B cell (primary cell): ENCODE measurements at regions not wholly inside any gene's neighbourhood (a gene's known extent, or its start where the extent isn't known, plus 50 kb on each side); places are given as distances from the start of the nearest gene placed in this dataset.

Experiments
- ATAC-seq: fragments of 200-7000 bp; cut with Tn5 transposase; one replicate; pipeline ENCODE4 v1.10.0; 2021; ENCODE audit warnings: low read depth, mild to moderate bottlenecking, moderate number of reproducible peaks, moderate library complexity
- CTCF ChIA-PET: fragments of 350-600 bp; sonication (Branson Sonifier 250); formaldehyde crosslinking; loops from one replicate; lab custom pipeline; 2021; ENCODE audit warnings: antibody characterized with exemption, inconsistent platforms; lab: Charles Lee
- POLR2A ChIA-PET: fragments of 350-600 bp; sonication (Branson Sonifier 250); formaldehyde crosslinking; loops from one replicate; lab custom pipeline; 2021; ENCODE audit warnings: antibody characterized with exemption; lab: Charles Lee
- DNase-seq: peaks from one replicate; pipeline ENCODE4 v3.0.0; 2013
- H2AFZ ChIP-seq: 2 replicates; pipeline ENCODE4 v1.6.1; 2012; ENCODE audit warnings: mild to moderate bottlenecking, low read depth, low read length; ENCODE audit not compliant: insufficient read depth, poor library complexity, severe bottlenecking
- H3K27ac ChIP-seq, 2 donors: 1 replicate in 1 of 2; 2 replicates in 1 of 2; pipeline ENCODE4 v1.5.1; 2012 to 2013; ENCODE audit warnings: low read length in 2 of 2, mild to moderate bottlenecking in 2 of 2, moderate library complexity in 1 of 2
- H3K27me3 ChIP-seq, 4 experiments: fragments of 200-600 bp in 1 of 4; sonication (generic) in 1 of 4; replicated peaks in 1 of 4; 1 replicate in 2 of 4; 2 replicates in 2 of 4; pipeline versions ENCODE4 v1.6.1 to v1.7.0; 2013 to 2016; ENCODE audit warnings: low read length in 3 of 4, mild to moderate bottlenecking in 2 of 4, mixed read lengths in 1 of 4, moderate library complexity in 1 of 4; ENCODE audit not compliant: insufficient read depth in 4 of 4, control insufficient read depth in 3 of 4; ENCODE audit errors: control extremely low read depth in 1 of 4
- H3K36me3 ChIP-seq, 2 experiments: replicated peaks in 1 of 2; 1 replicate in 1 of 2; 2 replicates in 1 of 2; pipeline versions ENCODE4 v1.6.1 to v1.7.1; 2013; ENCODE audit warnings: low read length in 1 of 2; ENCODE audit not compliant: insufficient read depth in 2 of 2, control insufficient read depth in 1 of 2; ENCODE audit errors: control extremely low read depth in 1 of 2, extremely low read depth in 1 of 2
- H3K4me1 ChIP-seq, 2 donors: fragments of 200-600 bp in 1 of 2; sonication (generic) in 1 of 2; 1 replicate in 1 of 2; 2 replicates in 1 of 2; pipeline versions ENCODE4 v1.5.1 to v1.6.1; 2013 to 2017; ENCODE audit warnings: low read length in 2 of 2; ENCODE audit not compliant: control insufficient read depth in 2 of 2, insufficient read depth in 2 of 2
- H3K4me2 ChIP-seq: replicated peaks from 2 replicates; pipeline ENCODE3; 2012; ENCODE audit warnings: mild to moderate bottlenecking, low read depth, low read length; ENCODE audit not compliant: poor library complexity, severe bottlenecking
- H3K4me3 ChIP-seq, 5 experiments: fragments of 200-600 bp in 1 of 5; sonication (generic) in 1 of 5; 1 replicate in 3 of 5; 2 replicates in 2 of 5; pipeline versions ENCODE4 v1.5.1 to v1.7.0; 2011 to 2016; ENCODE audit warnings: low read length in 4 of 5, mild to moderate bottlenecking in 4 of 5, low read depth in 2 of 5, control low read depth in 1 of 5, moderate library complexity in 1 of 5; ENCODE audit not compliant: insufficient read depth in 1 of 5; ENCODE audit errors: control extremely low read depth in 1 of 5, extremely low read depth in 1 of 5
- H3K79me2 ChIP-seq: fragments of 200-600 bp; sonication (generic); one replicate; pipeline ENCODE4 v1.6.0; 2016; ENCODE audit warnings: low read length; ENCODE audit not compliant: control insufficient read depth, insufficient read depth
- H3K9ac ChIP-seq: fragments of 200-600 bp; sonication (generic); 2 replicates; pipeline ENCODE4 v1.6.1; 2017; ENCODE audit warnings: mild to moderate bottlenecking, low read length, moderate library complexity
- H3K9me3 ChIP-seq, 3 donors: one replicate each; pipeline versions ENCODE4 v1.6.1 to v1.7.1; 2013; ENCODE audit warnings: low read length in 2 of 3; ENCODE audit not compliant: control insufficient read depth in 2 of 3, insufficient read depth in 1 of 3; ENCODE audit errors: control extremely low read depth in 1 of 3
- H4K20me1 ChIP-seq: 2 replicates; pipeline ENCODE4 v1.6.0; 2012; ENCODE audit warnings: mild to moderate bottlenecking, low read length; ENCODE audit not compliant: insufficient read depth, control insufficient read depth, poor library complexity, severe bottlenecking
- H3K27ac Mint-ChIP-seq: one replicate; pipeline ENCODE4 v1.8.0; 2021; ENCODE audit warnings: mixed read lengths
- H3K27me3 Mint-ChIP-seq: one replicate; pipeline ENCODE4 v1.8.0; 2021; ENCODE audit warnings: mixed read lengths
- H3K4me1 Mint-ChIP-seq: one replicate; pipeline ENCODE4 v1.8.0; 2021; ENCODE audit warnings: mixed read lengths
- H3K4me3 Mint-ChIP-seq: one replicate; pipeline ENCODE4 v1.8.0; 2021; ENCODE audit warnings: mixed read lengths
- H3K9me3 Mint-ChIP-seq: one replicate; pipeline ENCODE4 v1.8.0; 2022; ENCODE audit warnings: mixed read lengths; ENCODE audit not compliant: insufficient read depth
- EZH2 ChIP-seq: IDR thresholded peaks from 2 replicates; pipeline ENCODE4 v1.6.1; 2012; ENCODE audit warnings: borderline replicate concordance, low read depth, mild to moderate bottlenecking, moderate library complexity, low read length; ENCODE audit not compliant: insufficient read depth, poor library complexity, severe bottlenecking
- WGBS: methylation state at CpG from one replicate; pipeline ENCODE4 v1.1.5; 2013; ENCODE audit warnings: missing lambda C conversion rate; ENCODE audit not compliant: insufficient coverage; 5-methylcytosine and 5-hydroxymethylcytosine counted together
- intact Hi-C: fragments of 100-400 bp; cut with micrococcal nuclease; formaldehyde crosslinking; loops from one replicate; pipeline ENCODE4 v1.10.0; 2022
- TF ChIP-seq, protein P1 (sequence below): fragments of 200-600 bp; IDR thresholded peaks from one replicate; pipeline ENCODE4 v1.8.0; 2022; ENCODE audit warnings: antibody characterized with exemption, mild to moderate bottlenecking

DNA sequence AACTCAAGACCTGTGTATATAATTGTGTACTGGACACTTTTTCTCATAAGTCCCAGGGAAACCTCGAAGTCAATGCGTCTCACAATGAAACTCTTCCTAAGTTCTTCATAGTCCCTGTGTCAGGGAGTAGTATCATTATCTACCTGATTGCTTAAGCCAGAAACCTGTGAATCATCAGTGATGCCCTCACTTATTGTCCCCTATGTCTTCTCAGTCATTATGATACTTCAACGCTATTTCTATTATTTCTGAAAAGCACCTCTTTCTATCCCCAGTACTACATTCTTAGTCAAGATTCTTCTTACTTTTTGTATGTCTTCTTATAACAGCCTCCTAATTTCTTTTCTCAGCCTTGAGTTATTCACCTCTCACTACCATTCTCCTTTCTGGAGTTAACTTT lies 94.3 kb downstream of the OTUD1 start:
- no peak overlapping the region for H3K4me3 ChIP-seq
- no peak overlapping the region for H3K9ac ChIP-seq
- Mint-ChIP-seq H3K9me3 (no peaks in the 10 kb centered on the region), H3K4me1 (peaks cover 4% of the 10 kb centered on the region), H3K4me3 (no peak overlapping the region), H3K27me3 (peaks cover 33% of the 10 kb centered on the region), H3K27ac (no peak overlapping the region)
- POLR2A ChIA-PET, result no interaction called here
- ATAC-seq (no peak), DNase-seq (no peak)
- 100% methylated on average over 1 of the region's 3 CpGs for WGBS
- no peaks in the 10 kb centered on the region for H3K79me2 ChIP-seq
- peaks cover 0 to 3% (median 0%) of the 10 kb centered on the region in 4 experiments for H3K27me3 ChIP-seq
- intact Hi-C loops, result no loop called here
- no peak overlapping the region for H3K27ac ChIP-seq
- no peaks in the 10 kb centered on the region for H4K20me1 ChIP-seq
- CTCF ChIA-PET, result interaction anchor here (1.2 kb wide), 1 partner anchor 218 kb away, joined by 6 read pairs; no protein-coding TSS in a partner anchor
- H3K4me2 ChIP-seq, result no peak overlapping the region
- no peak for TF ChIP-seq EZH2
- TF ChIP-seq, protein P1, sequence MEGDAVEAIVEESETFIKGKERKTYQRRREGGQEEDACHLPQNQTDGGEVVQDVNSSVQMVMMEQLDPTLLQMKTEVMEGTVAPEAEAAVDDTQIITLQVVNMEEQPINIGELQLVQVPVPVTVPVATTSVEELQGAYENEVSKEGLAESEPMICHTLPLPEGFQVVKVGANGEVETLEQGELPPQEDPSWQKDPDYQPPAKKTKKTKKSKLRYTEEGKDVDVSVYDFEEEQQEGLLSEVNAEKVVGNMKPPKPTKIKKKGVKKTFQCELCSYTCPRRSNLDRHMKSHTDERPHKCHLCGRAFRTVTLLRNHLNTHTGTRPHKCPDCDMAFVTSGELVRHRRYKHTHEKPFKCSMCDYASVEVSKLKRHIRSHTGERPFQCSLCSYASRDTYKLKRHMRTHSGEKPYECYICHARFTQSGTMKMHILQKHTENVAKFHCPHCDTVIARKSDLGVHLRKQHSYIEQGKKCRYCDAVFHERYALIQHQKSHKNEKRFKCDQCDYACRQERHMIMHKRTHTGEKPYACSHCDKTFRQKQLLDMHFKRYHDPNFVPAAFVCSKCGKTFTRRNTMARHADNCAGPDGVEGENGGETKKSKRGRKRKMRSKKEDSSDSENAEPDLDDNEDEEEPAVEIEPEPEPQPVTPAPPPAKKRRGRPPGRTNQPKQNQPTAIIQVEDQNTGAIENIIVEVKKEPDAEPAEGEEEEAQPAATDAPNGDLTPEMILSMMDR, result no peak
- no peaks in the 10 kb centered on the region for H3K36me3 ChIP-seq
- peaks cover 0 to 3% of the 10 kb centered on the region in 2 donors for H3K4me1 ChIP-seq
- no peaks in the 10 kb centered on the region for H3K9me3 ChIP-seq
- H2AFZ ChIP-seq, result no peak overlapping the region

DNA sequence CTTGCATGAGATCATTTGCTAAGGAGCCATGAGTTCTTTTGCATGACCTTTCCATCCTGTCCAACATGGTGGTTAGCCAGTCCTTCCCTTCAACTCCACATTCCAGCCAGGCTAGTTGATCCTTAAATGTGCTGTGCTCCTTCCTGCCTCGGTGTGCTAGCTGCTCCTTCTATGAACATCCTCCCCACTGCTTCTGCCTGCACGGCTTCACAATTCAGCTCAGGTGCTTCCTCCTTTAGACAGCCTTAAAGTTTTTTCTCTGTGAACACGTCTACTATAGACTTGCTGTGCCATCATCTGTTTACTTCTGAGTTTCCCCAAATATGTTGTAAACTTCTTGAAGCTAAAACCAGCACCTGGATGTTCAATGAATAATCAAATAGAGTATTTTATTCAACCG lies 95.5 kb downstream of the OTUD1 start:
- 4% methylated on average over 2 of the region's 4 CpGs for WGBS
- Histone ChIP-seq H3K4me3 (no peak overlapping the region), H3K4me1 (peaks cover 0 to 3% of the 10 kb centered on the region in 2 donors), H3K27ac (no peak overlapping the region), H3K27me3 (peaks cover 0 to 3% (median 0%) of the 10 kb centered on the region in 4 experiments), H3K9me3 (no peaks in the 10 kb centered on the region), H3K4me2 (no peak overlapping the region), H4K20me1 (no peaks in the 10 kb centered on the region), H2AFZ (peak overlapping the region; percentile 20), H3K9ac (no peak overlapping the region), H3K36me3 (no peaks in the 10 kb centered on the region), H3K79me2 (no peaks in the 10 kb centered on the region)
- Mint-ChIP-seq H3K27ac (no peak overlapping the region), H3K4me1 (peaks cover 4% of the 10 kb centered on the region), H3K4me3 (no peak overlapping the region), H3K9me3 (no peaks in the 10 kb centered on the region), H3K27me3 (peaks cover 33% of the 10 kb centered on the region)
- ChIA-PET CTCF (interaction anchor here (0.6 to 4.9 kb wide), 5 partner anchors 9 to 592 kb away, joined by 3 to 28 read pairs (median 3); no protein-coding TSS in a partner anchor), POLR2A (interaction anchor here (0.7 kb wide), 1 partner anchor 703 kb away, joined by 3 read pairs; no protein-coding TSS in a partner anchor)
- intact Hi-C loops, result no loop called here
- DNase-seq, result no peak
- no peak for TF ChIP-seq EZH2
- TF ChIP-seq, protein P1, result no peak
- ATAC-seq, result no peak
